HL-60 (cell line): ENCODE measurements at regions not wholly inside any gene's neighbourhood (a gene's known extent, or its start where the extent isn't known, plus 50 kb on each side); places are given as distances from the start of the nearest gene placed in this dataset.

Source experiments
- DNase-seq, 2 experiments: peaks; one replicate each; pipeline ENCODE4 v3.0.0-alpha.2; 2010 to 2020; ENCODE audit warnings: low read depth in 1 of 2, low spot score in 1 of 2
- H3K27ac ChIP-seq: fragments of 250-450 bp; sonication (Bioruptor Pico); replicated peaks from 2 replicates; pipeline ENCODE4 v1.5.1; 2020; ENCODE audit warnings: mild to moderate bottlenecking, moderate library complexity
- H3K27me3 ChIP-seq: fragments of 250-450 bp; sonication (Bioruptor Pico); 2 replicates; pipeline ENCODE4 v1.5.1; 2021; ENCODE audit warnings: mild to moderate bottlenecking, moderate library complexity; ENCODE audit not compliant: insufficient read depth, poor library complexity, severe bottlenecking
- H3K4me3 ChIP-seq: replicated peaks from 2 replicates; pipeline ENCODE4 v1.5.1; 2011; ENCODE audit warnings: mild to moderate bottlenecking, control low read depth, low read length; ENCODE audit not compliant: insufficient read depth
- CTCF ChIP-seq: IDR thresholded peaks from one replicate; pipeline ENCODE4 v1.5.1; 2011; ENCODE audit warnings: low read length, control low read depth, inconsistent platforms; ENCODE audit not compliant: insufficient read depth
- GABPA ChIP-seq: IDR thresholded peaks from 2 replicates; pipeline ENCODE4 v1.6.1; 2012; ENCODE audit warnings: low read depth
- POLR2AphosphoS5 ChIP-seq: IDR thresholded peaks from 2 replicates; pipeline ENCODE4 v1.6.1; 2012; ENCODE audit warnings: low read depth
- REST ChIP-seq: IDR thresholded peaks from 2 replicates; pipeline ENCODE4 v1.6.1; 2012; ENCODE audit warnings: low read depth; ENCODE audit not compliant: insufficient replicate concordance
- SPI1 ChIP-seq: IDR thresholded peaks from 2 replicates; pipeline ENCODE4 v1.6.1; 2012; ENCODE audit warnings: low read depth, mild to moderate bottlenecking, borderline replicate concordance

GRCh38 chr6:20279051-20279450 lies 66.8 kb upstream of the MBOAT1 start:
- TF ChIP-seq REST (no peak), GABPA (no peak), CTCF (no peak), POLR2AphosphoS5 (no peak), SPI1 (no peak)
- H3K4me3 ChIP-seq: no peak overlapping the region

GRCh38 chr6:20279608-20280287 lies 67.5 kb upstream of the MBOAT1 start:
- H3K27ac ChIP-seq: no peak overlapping the region
- no peak for DNase-seq
- TF ChIP-seq SPI1 (no peak), GABPA (no peak), POLR2AphosphoS5 (no peak), REST (no peak), CTCF (no peak)
- H3K4me3 ChIP-seq: no peak overlapping the region
- no peaks in the 10 kb centered on the region for H3K27me3 ChIP-seq

More at GRCh38 chr6:20279051-20279450, 66.8 kb upstream of the MBOAT1 start:
- Histone ChIP-seq H3K27ac (no peak overlapping the region), H3K27me3 (no peaks in the 10 kb centered on the region)
- DNase-seq: no peak

GRCh38 chr6:20280288-20280621 lies 68.0 kb upstream of the MBOAT1 start:
- no peak for DNase-seq
- Histone ChIP-seq H3K4me3 (no peak overlapping the region), H3K27ac (no peak overlapping the region), H3K27me3 (no peaks in the 10 kb centered on the region)
- TF ChIP-seq REST (no peak), POLR2AphosphoS5 (no peak), GABPA (no peak), CTCF (no peak), SPI1 (no peak)
